ENCODE measurements at regions not wholly inside any gene's neighbourhood (a gene's known extent, or its start where the extent isn't known, plus 50 kb on each side); places are given as distances from the start of the nearest gene placed in this dataset.

GRCh38 chr4:159925770-159926169, 822.9 kb downstream of the RAPGEF2 start:
- TF ChIP-seq, protein P1, sequence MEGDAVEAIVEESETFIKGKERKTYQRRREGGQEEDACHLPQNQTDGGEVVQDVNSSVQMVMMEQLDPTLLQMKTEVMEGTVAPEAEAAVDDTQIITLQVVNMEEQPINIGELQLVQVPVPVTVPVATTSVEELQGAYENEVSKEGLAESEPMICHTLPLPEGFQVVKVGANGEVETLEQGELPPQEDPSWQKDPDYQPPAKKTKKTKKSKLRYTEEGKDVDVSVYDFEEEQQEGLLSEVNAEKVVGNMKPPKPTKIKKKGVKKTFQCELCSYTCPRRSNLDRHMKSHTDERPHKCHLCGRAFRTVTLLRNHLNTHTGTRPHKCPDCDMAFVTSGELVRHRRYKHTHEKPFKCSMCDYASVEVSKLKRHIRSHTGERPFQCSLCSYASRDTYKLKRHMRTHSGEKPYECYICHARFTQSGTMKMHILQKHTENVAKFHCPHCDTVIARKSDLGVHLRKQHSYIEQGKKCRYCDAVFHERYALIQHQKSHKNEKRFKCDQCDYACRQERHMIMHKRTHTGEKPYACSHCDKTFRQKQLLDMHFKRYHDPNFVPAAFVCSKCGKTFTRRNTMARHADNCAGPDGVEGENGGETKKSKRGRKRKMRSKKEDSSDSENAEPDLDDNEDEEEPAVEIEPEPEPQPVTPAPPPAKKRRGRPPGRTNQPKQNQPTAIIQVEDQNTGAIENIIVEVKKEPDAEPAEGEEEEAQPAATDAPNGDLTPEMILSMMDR (IDR thresholded peaks at IDR 0.05) = no peak
- no peak for TF ChIP-seq EP300 (IDR thresholded peaks at IDR 0.05; ENCODE audit: low read depth)
